HepG2 (cell line): ENCODE measurements at regions not wholly inside any gene's neighbourhood (a gene's known extent, or its start where the extent isn't known, plus 50 kb on each side); places are given as distances from the start of the nearest gene placed in this dataset.

Experiments
- ATAC-seq: fragments of 200-7000 bp; cut with Tn5 transposase; 3 replicates; pipeline ENCODE4 v1.9.1; 2020; ENCODE audit warnings: mild to moderate bottlenecking, moderate library complexity
- BruUV-seq: library from RNA; stranded (reverse); fragments of 400-500 nt; replicated peaks from 2 replicates; lab custom pipeline; 2021; lab: Mats Ljungman, UMichigan
- CTCF ChIA-PET: fragments of 300-600 bp; formaldehyde crosslinking; extraction: SDS; loops from one replicate; lab custom pipeline; 2021; ENCODE audit warnings: low total read pairs, inconsistent platforms, low intra/inter-chr PET ratio; lab: Yijun Ruan, JAX
- POLR2A ChIA-PET: fragments of 350-600 bp; sonication (Branson Sonifier 250); formaldehyde crosslinking; loops from one replicate; lab custom pipeline; 2020; ENCODE audit warnings: antibody characterized with exemption, inconsistent platforms; lab: Yijun Ruan, JAX
- DNase-seq: peaks from one replicate; pipeline ENCODE4 v3.0.0-alpha.2; 2015; ENCODE audit warnings: low spot score
- FAIRE-seq: peaks from 3 replicates; lab custom pipeline; 2011; peaks lifted over from hg19 to GRCh38; lab: Jason Lieb, UNC
- H2AFZ ChIP-seq: one replicate; pipeline ENCODE4 v1.6.1; 2011; ENCODE audit warnings: low read length, inconsistent platforms
- H3K27ac ChIP-seq: fragments of 300-600 bp; 3 replicates; pipeline ENCODE4 v1.8.0; 2011; ENCODE audit warnings: mixed run types, mild to moderate bottlenecking, mixed read lengths, low read length, inconsistent platforms; ENCODE audit not compliant: insufficient read depth; ENCODE audit errors: extremely low read length
- H3K27me3 ChIP-seq, 2 experiments: fragments of 200-600 bp in 1 of 2; 2 replicates in 1 of 2; 3 replicates in 1 of 2; pipeline versions ENCODE4 v1.6.0 to v1.8.0; 2011; ENCODE audit warnings: low read length in 2 of 2, mild to moderate bottlenecking in 2 of 2, moderate library complexity in 2 of 2, inconsistent platforms in 1 of 2; ENCODE audit not compliant: insufficient read depth in 2 of 2, control insufficient read depth in 1 of 2
- H3K36me3 ChIP-seq, 2 experiments: fragments of 200-600 bp in 1 of 2; replicated peaks in 1 of 2; 2 replicates in 1 of 2; 3 replicates in 1 of 2; pipeline versions ENCODE4 v1.5.1 to v1.8.0; 2011; ENCODE audit warnings: low read length in 2 of 2, inconsistent platforms in 1 of 2; ENCODE audit not compliant: insufficient read depth in 2 of 2, control insufficient read depth in 1 of 2
- H3K4me1 ChIP-seq: 2 replicates; pipeline ENCODE4 v1.5.1; 2012; ENCODE audit warnings: low read length, inconsistent platforms; ENCODE audit not compliant: insufficient read depth
- H3K4me2 ChIP-seq: 2 replicates; pipeline ENCODE4 v1.6.0; 2011; ENCODE audit warnings: low read depth, low read length, inconsistent platforms
- H3K4me3 ChIP-seq, 3 experiments: fragments of 200-600 bp in 1 of 3; sonication (generic), shearing (Covaris generic) in 1 of 3; replicated peaks in 1 of 3; 2 replicates each; pipeline ENCODE4 v1.5.1; 2011 to 2016; ENCODE audit warnings: low read length in 3 of 3, inconsistent platforms in 2 of 3, low read depth in 2 of 3, mild to moderate bottlenecking in 2 of 3, control low read depth in 1 of 3, mixed read lengths in 1 of 3; ENCODE audit not compliant: insufficient read depth in 1 of 3
- H3K79me2 ChIP-seq: one replicate; pipeline ENCODE4 v1.6.1; 2011; ENCODE audit warnings: low read length, inconsistent platforms; ENCODE audit not compliant: insufficient read depth
- H3K9ac ChIP-seq: 2 replicates; pipeline ENCODE4 v1.6.0; 2011; ENCODE audit warnings: mild to moderate bottlenecking, low read depth, low read length, inconsistent platforms; ENCODE audit not compliant: insufficient read depth
- H3K9me3 ChIP-seq: 2 replicates; pipeline ENCODE4 v1.5.1; 2012; ENCODE audit warnings: mild to moderate bottlenecking, low read length
- H4K20me1 ChIP-seq: 2 replicates; pipeline ENCODE4 v1.6.0; 2011; ENCODE audit warnings: inconsistent platforms, mild to moderate bottlenecking, low read length, moderate library complexity; ENCODE audit not compliant: insufficient read depth
- FOXA1 ChIP-seq, 2 experiments: fragments of 450-650 bp in 1 of 2; sonication (generic) in 1 of 2; formaldehyde crosslinking in 1 of 2; IDR thresholded peaks; 2 replicates each; pipeline versions ENCODE4 v1.4.0 to v1.6.1; 2016 to 2020; ENCODE audit warnings: missing genetic modification reagents in 1 of 2
- KDM5B ChIP-seq: sonication (generic); formaldehyde crosslinking; IDR thresholded peaks from 2 replicates; pipeline ENCODE4 v1.4.0; 2020; ENCODE audit warnings: missing genetic modification reagents, mild to moderate bottlenecking, borderline replicate concordance
- PCBP1 ChIP-seq: fragments of 200-400 bp; formaldehyde crosslinking; IDR thresholded peaks from 2 replicates; pipeline ENCODE4 v1.6.1; 2017; ENCODE audit warnings: mild to moderate bottlenecking, low read depth, low read length, borderline replicate concordance
- POGZ ChIP-seq: sonication (generic); formaldehyde crosslinking; IDR thresholded peaks from 2 replicates; pipeline ENCODE4 v1.4.0; 2020; ENCODE audit warnings: mild to moderate bottlenecking, missing genetic modification reagents
- SMAD9 ChIP-seq: sonication (generic); formaldehyde crosslinking; IDR thresholded peaks from 2 replicates; pipeline ENCODE4 v1.5.1; 2020; ENCODE audit warnings: mild to moderate bottlenecking, missing genetic modification reagents
- TBL1XR1 ChIP-seq: fragments of 150-350 bp; IDR thresholded peaks from 2 replicates; pipeline ENCODE4 v1.6.1; 2014; ENCODE audit warnings: borderline replicate concordance, low read length; ENCODE audit not compliant: partially characterized antibody
- ZNF24 ChIP-seq: fragments of 450-650 bp; IDR thresholded peaks from 2 replicates; pipeline ENCODE4 v1.6.1; 2017; ENCODE audit warnings: antibody characterized with exemption, mild to moderate bottlenecking
- ZNF660 ChIP-seq: sonication (generic); formaldehyde crosslinking; IDR thresholded peaks from 2 replicates; pipeline ENCODE4 v1.5.1; 2020; ENCODE audit warnings: mild to moderate bottlenecking, low read depth, missing genetic modification reagents, borderline replicate concordance
- WGBS: methylation state at CpG from one replicate; pipeline ENCODE4 v1.1.6; 2017; ENCODE audit warnings: low lambda C conversion rate; 5-methylcytosine and 5-hydroxymethylcytosine counted together
- in situ Hi-C: cut with HindIII; loops from 2 replicates; pipeline ENCODE4 v1.10.0; 2017; ENCODE audit warnings: low pct_unique_long_range_greater_than_20kb; ENCODE audit not compliant: extremely low pct_ligation_motif_present
- intact Hi-C: fragments of 100-400 bp; cut with micrococcal nuclease; formaldehyde crosslinking; loops from one replicate; pipeline ENCODE4 v1.10.0; 2022; ENCODE audit not compliant: unreplicated experiment
- TF ChIP-seq, protein P1 (sequence below): sonication (generic); formaldehyde crosslinking; IDR thresholded peaks from 2 replicates; pipeline ENCODE4 v1.5.0; 2020; ENCODE audit warnings: mild to moderate bottlenecking, missing genetic modification reagents
- TF ChIP-seq, protein P2 (sequence below): IDR thresholded peaks from 2 replicates; pipeline ENCODE4 v1.6.1; 2016; ENCODE audit warnings: missing compliant biosample characterization, missing genetic modification reagents, borderline replicate concordance

GRCh38 chr12:78418919-78419318 lies 445.7 kb upstream of the SYT1 start:
- Histone ChIP-seq H3K9ac (no peak overlapping the region), H3K4me3 (no peak overlapping the region), H3K79me2 (no peaks in the 10 kb centered on the region), H2AFZ (no peak overlapping the region), H3K4me1 (no peaks in the 10 kb centered on the region), H3K9me3 (no peaks in the 10 kb centered on the region), H4K20me1 (no peaks in the 10 kb centered on the region), H3K36me3 (no peaks in the 10 kb centered on the region), H3K4me2 (no peak overlapping the region), H3K27me3 (no peaks in the 10 kb centered on the region), H3K27ac (no peak overlapping the region)
- ATAC-seq (no peak), DNase-seq (no peak), FAIRE-seq (no peak)
- POLR2A ChIA-PET: no interaction called here
- TF ChIP-seq ZNF660 (CRISPR knock-in tag): no peak
- TF ChIP-seq POGZ (CRISPR knock-in tag): no peak
- TF ChIP-seq ZNF24: no peak
- TF ChIP-seq SMAD9 (CRISPR knock-in tag): no peak
- TF ChIP-seq PCBP1: no peak
- TF ChIP-seq, protein P1, sequence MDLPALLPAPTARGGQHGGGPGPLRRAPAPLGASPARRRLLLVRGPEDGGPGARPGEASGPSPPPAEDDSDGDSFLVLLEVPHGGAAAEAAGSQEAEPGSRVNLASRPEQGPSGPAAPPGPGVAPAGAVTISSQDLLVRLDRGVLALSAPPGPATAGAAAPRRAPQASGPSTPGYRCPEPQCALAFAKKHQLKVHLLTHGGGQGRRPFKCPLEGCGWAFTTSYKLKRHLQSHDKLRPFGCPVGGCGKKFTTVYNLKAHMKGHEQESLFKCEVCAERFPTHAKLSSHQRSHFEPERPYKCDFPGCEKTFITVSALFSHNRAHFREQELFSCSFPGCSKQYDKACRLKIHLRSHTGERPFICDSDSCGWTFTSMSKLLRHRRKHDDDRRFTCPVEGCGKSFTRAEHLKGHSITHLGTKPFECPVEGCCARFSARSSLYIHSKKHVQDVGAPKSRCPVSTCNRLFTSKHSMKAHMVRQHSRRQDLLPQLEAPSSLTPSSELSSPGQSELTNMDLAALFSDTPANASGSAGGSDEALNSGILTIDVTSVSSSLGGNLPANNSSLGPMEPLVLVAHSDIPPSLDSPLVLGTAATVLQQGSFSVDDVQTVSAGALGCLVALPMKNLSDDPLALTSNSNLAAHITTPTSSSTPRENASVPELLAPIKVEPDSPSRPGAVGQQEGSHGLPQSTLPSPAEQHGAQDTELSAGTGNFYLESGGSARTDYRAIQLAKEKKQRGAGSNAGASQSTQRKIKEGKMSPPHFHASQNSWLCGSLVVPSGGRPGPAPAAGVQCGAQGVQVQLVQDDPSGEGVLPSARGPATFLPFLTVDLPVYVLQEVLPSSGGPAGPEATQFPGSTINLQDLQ (CRISPR knock-in tag): no peak
- TF ChIP-seq KDM5B (CRISPR knock-in tag): no peak
- TF ChIP-seq, protein P2, sequence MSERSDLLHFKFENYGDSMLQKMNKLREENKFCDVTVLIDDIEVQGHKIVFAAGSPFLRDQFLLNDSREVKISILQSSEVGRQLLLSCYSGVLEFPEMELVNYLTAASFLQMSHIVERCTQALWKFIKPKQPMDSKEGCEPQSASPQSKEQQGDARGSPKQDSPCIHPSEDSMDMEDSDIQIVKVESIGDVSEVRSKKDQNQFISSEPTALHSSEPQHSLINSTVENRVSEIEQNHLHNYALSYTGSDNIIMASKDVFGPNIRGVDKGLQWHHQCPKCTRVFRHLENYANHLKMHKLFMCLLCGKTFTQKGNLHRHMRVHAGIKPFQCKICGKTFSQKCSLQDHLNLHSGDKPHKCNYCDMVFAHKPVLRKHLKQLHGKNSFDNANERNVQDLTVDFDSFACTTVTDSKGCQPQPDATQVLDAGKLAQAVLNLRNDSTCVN (CRISPR knock-in tag): no peak
- TF ChIP-seq TBL1XR1: no peak
- TF ChIP-seq FOXA1 (IDR thresholded peaks at IDR 0.05): no peak
- TF ChIP-seq FOXA1 (CRISPR knock-in tag; IDR thresholded peaks at IDR 0.05): no peak
- intact Hi-C loops (loop anchor here (1.0 kb wide), 1 partner anchor 27 kb away; no protein-coding TSS in a partner anchor), in situ Hi-C loops (no loop called here)
- BruUV-seq: no TSS peak
- WGBS: 0% methylated on average over 2 of the region's 2 CpGs
- CTCF ChIA-PET: no interaction called here
